ENCODE measurements at regions not wholly inside any gene's neighbourhood (a gene's known extent, or its start where the extent isn't known, plus 50 kb on each side); places are given as distances from the start of the nearest gene placed in this dataset.
"Not testable (repeated sequence)": the region's sequence is repeated elsewhere in the genome, so short reads cannot be mapped to it uniquely, and the experiment has no call there.

GRCh38 chr3:195635262-195635873 lies 51.6 kb upstream of the APOD start:
- not testable (repeated sequence) for DNase-seq (ENCODE audit: low read depth in 2 of 2)

GRCh38 chr3:195634426-195635261 lies 50.9 kb upstream of the APOD start:
- DNase-seq (ENCODE audit: low read depth in 2 of 2): peak in 1 of 2 donors; percentile 39
